ENCODE measurements at regions not wholly inside any gene's neighbourhood (a gene's known extent, or its start where the extent isn't known, plus 50 kb on each side); places are given as distances from the start of the nearest gene placed in this dataset.

- no peak for TF ChIP-seq CTCF (IDR thresholded peaks at IDR 0.05; ENCODE audit: insufficient read depth, low read length, poor library complexity, severe bottlenecking)
- no peak for TF ChIP-seq EZH2phosphoT487 (conservative IDR thresholded peaks at IDR 0.05; ENCODE audit: low read length)
Measured at GRCh38 chr12:107337346-107338095, 244.2 kb upstream of the CRY1 start.

Measured in SU-DHL-6 (cell line).